ENCODE measurements at regions not wholly inside any gene's neighbourhood (a gene's known extent, or its start where the extent isn't known, plus 50 kb on each side); places are given as distances from the start of the nearest gene placed in this dataset.

DNA sequence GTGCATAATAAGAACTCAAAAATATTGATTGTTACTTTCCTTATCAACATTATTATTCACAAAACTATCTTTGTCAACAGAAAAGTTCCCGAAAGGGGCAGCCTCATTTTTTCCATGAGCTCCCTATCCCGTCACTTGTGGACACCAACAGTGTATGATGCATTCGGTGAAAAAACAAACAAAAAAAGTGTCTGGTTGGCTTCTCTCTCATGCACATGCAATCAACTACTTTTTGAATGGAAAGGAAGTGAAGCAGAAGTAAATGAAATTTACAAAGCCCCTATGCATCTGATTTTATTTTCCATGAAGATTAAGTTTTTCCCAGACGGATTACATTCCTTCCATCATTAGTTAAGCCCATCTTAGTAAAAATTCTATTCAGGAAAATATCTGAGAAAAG lies 526.9 kb downstream of the RFC3 start:
- TF ChIP-seq, protein P1, sequence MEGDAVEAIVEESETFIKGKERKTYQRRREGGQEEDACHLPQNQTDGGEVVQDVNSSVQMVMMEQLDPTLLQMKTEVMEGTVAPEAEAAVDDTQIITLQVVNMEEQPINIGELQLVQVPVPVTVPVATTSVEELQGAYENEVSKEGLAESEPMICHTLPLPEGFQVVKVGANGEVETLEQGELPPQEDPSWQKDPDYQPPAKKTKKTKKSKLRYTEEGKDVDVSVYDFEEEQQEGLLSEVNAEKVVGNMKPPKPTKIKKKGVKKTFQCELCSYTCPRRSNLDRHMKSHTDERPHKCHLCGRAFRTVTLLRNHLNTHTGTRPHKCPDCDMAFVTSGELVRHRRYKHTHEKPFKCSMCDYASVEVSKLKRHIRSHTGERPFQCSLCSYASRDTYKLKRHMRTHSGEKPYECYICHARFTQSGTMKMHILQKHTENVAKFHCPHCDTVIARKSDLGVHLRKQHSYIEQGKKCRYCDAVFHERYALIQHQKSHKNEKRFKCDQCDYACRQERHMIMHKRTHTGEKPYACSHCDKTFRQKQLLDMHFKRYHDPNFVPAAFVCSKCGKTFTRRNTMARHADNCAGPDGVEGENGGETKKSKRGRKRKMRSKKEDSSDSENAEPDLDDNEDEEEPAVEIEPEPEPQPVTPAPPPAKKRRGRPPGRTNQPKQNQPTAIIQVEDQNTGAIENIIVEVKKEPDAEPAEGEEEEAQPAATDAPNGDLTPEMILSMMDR (IDR thresholded peaks at IDR 0.05 in 8 of 11, conservative IDR thresholded peaks at IDR 0.05 in 3 of 11): no peak
- no peak for TF ChIP-seq POLR2AphosphoS5 (IDR thresholded peaks at IDR 0.05)
- TF ChIP-seq POLR2A (IDR thresholded peaks at IDR 0.05): no peak

Data from spleen (tissue), 7 donors.